Right kidney (tissue), 1 donor: ENCODE measurements at regions not wholly inside any gene's neighbourhood (a gene's known extent, or its start where the extent isn't known, plus 50 kb on each side); places are given as distances from the start of the nearest gene placed in this dataset.

Source experiments
- DNase-seq: peaks from one replicate; pipeline ENCODE4 v3.0.0-alpha.2; 2016

- no peak for DNase-seq
Observed at GRCh38 chr10:43814663-43815062, 166.0 kb upstream of the ZNF32 start.

GRCh38 chr10:43811871-43812270 lies 163.2 kb upstream of the ZNF32 start:
- no peak for DNase-seq

GRCh38 chr10:43809211-43809930 lies 160.7 kb upstream of the ZNF32 start:
- no peak for DNase-seq

- no peak for DNase-seq
Observed at GRCh38 chr10:43808136-43808535, 159.5 kb upstream of the ZNF32 start.

- DNase-seq, result no peak
Observed at GRCh38 chr10:43806831-43807640, 158.4 kb upstream of the ZNF32 start.

GRCh38 chr10:43803791-43804190 lies 155.1 kb upstream of the ZNF32 start:
- DNase-seq, result no peak

GRCh38 chr10:43802988-43803696 lies 154.5 kb upstream of the ZNF32 start:
- no peak for DNase-seq

GRCh38 chr10:43801626-43802025 lies 152.9 kb upstream of the ZNF32 start:
- no peak for DNase-seq

GRCh38 chr10:43801140-43801539 lies 152.5 kb upstream of the ZNF32 start:
- DNase-seq, result no peak

GRCh38 chr10:43796781-43797180 lies 148.1 kb upstream of the ZNF32 start:
- no peak for DNase-seq

GRCh38 chr10:43795639-43796038 lies 147.0 kb upstream of the ZNF32 start:
- DNase-seq, result no peak

- DNase-seq, result no peak
Observed at GRCh38 chr10:43795093-43795492, 146.4 kb upstream of the ZNF32 start.

GRCh38 chr10:43794181-43794815 lies 145.6 kb upstream of the ZNF32 start:
- DNase-seq, result no peak

- no peak for DNase-seq
Observed at GRCh38 chr10:43793704-43794103, 145.0 kb upstream of the ZNF32 start.

GRCh38 chr10:43790147-43790546 lies 141.5 kb upstream of the ZNF32 start:
- DNase-seq, result no peak

GRCh38 chr10:43785252-43785651 lies 136.6 kb upstream of the ZNF32 start:
- DNase-seq, result no peak

- no peak for DNase-seq
Observed at GRCh38 chr10:43782814-43783213, 134.1 kb upstream of the ZNF32 start.

- no peak for DNase-seq
Observed at GRCh38 chr10:43781480-43782361, 133.0 kb upstream of the ZNF32 start.

- DNase-seq, result no peak
Observed at GRCh38 chr10:43778571-43778970, 129.9 kb upstream of the ZNF32 start.

GRCh38 chr10:43775384-43775783 lies 126.7 kb upstream of the ZNF32 start:
- DNase-seq, result no peak

GRCh38 chr10:43774234-43774769 lies 125.6 kb upstream of the ZNF32 start:
- DNase-seq, result no peak
